Upper lobe of left lung (tissue), 6 donors: ENCODE measurements at regions not wholly inside any gene's neighbourhood (a gene's known extent, or its start where the extent isn't known, plus 50 kb on each side); places are given as distances from the start of the nearest gene placed in this dataset.

ENCODE experiments used
- ATAC-seq, 2 donors: fragments of 200-7000 bp; cut with Tn5 transposase; one replicate each; pipeline ENCODE4 v1.9.1; 2022; ENCODE audit warnings: mild to moderate bottlenecking in 2 of 2, moderate library complexity in 2 of 2; ENCODE audit not compliant: low FRiP score in 2 of 2
- DNase-seq, 2 donors: peaks; one replicate each; pipeline ENCODE4 v3.0.0-alpha.2; 2019 to 2020
- H3K27ac ChIP-seq, 4 donors: fragments of 200-600 bp; sonication (generic); one replicate each; pipeline ENCODE4 v1.5.1; 2016 to 2019
- H3K27me3 ChIP-seq, 4 donors: fragments of 200-600 bp; sonication (generic); one replicate each; pipeline ENCODE4 v1.5.1; 2017 to 2019
- H3K36me3 ChIP-seq, 4 donors: fragments of 200-600 bp; sonication (generic); one replicate each; pipeline ENCODE4 v1.5.1; 2016 to 2019
- H3K4me1 ChIP-seq, 4 donors: fragments of 200-600 bp; sonication (generic); one replicate each; pipeline ENCODE4 v1.5.1; 2018 to 2019
- H3K4me3 ChIP-seq, 4 donors: fragments of 200-600 bp; sonication (generic); one replicate each; pipeline ENCODE4 v1.5.1; 2017 to 2019; ENCODE audit warnings: mild to moderate bottlenecking in 2 of 4, moderate library complexity in 1 of 4
- H3K9me3 ChIP-seq, 4 donors: fragments of 200-600 bp; sonication (generic); one replicate each; pipeline ENCODE4 v1.5.1; 2018 to 2019
- CTCF ChIP-seq, 6 experiments: fragments of 450-650 bp in 4 of 6; fragments of 200-600 bp in 2 of 6; sonication (generic) in 2 of 6; IDR thresholded peaks; one replicate each; pipeline ENCODE4 v1.5.1; 2016 to 2019; ENCODE audit warnings: antibody characterized with exemption in 6 of 6
- EP300 ChIP-seq, 4 donors: sonication (generic); formaldehyde crosslinking; IDR thresholded peaks; one replicate each; pipeline ENCODE4 v1.5.1; 2017; ENCODE audit warnings: antibody characterized with exemption in 4 of 4, control low read depth in 2 of 4
- POLR2A ChIP-seq, 4 donors: fragments of 450-650 bp; IDR thresholded peaks; one replicate each; pipeline ENCODE4 v1.5.1; 2016 to 2017; ENCODE audit warnings: antibody characterized with exemption in 4 of 4, mild to moderate bottlenecking in 2 of 4
- POLR2AphosphoS5 ChIP-seq, 2 donors: sonication (generic); formaldehyde crosslinking; IDR thresholded peaks; one replicate each; pipeline ENCODE4 v1.5.1; 2017; ENCODE audit warnings: antibody characterized with exemption in 2 of 2
- WGBS, 2 donors: methylation state at CpG; one replicate each; pipeline ENCODE4 v1.1.5; 2017 to 2018; 5-methylcytosine and 5-hydroxymethylcytosine counted together
- donor health status: DM: no; HTN: no; CAD: no; lungs with moderate emphysema.
- donor health status: DM: no; HTN: yes; CAD: no; lungs with severe emphysema.

DNA sequence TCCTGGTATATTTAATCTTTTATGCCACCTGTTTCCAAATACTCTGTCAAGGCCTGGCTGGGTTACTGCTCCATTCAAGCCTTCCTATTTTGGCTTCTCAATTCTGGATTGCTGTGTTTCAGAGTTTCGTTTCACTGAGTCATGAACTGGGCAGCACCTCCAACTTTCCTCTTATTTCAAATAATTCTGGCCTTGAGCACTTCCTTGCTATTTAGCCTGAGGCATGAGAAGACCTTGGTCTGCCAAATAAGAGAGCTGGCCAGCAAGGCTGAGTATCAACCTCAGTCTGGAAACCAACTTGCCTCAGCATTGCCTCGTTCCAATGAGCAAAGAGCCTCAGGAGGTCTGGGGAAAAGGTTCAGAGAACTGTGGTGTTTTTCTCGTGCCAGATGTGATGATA, 66.6 kb downstream of the TNFAIP3 start:
- peak overlapping the region in 1 of 4 donors; percentile 42 for H3K27ac ChIP-seq
- 44 to 73% methylated on average over 3 of the region's 3 CpGs for WGBS, 2 donors
- no peaks in the 10 kb centered on the region for H3K36me3 ChIP-seq
- H3K4me3 ChIP-seq = no peak overlapping the region
- DNase-seq = no peak
- peaks cover 0 to 2% (median 0%) of the 10 kb centered on the region in 4 donors for H3K9me3 ChIP-seq
- H3K4me1 ChIP-seq = peaks cover 0 to 9% (median 0%) of the 10 kb centered on the region in 4 donors
- no peaks in the 10 kb centered on the region for H3K27me3 ChIP-seq
- no peak for TF ChIP-seq POLR2A (IDR thresholded peaks at IDR 0.05)
- no peak for TF ChIP-seq CTCF (IDR thresholded peaks at IDR 0.05)
- no peak for TF ChIP-seq EP300 (IDR thresholded peaks at IDR 0.05)
- peak; percentile 66 to 97 for ATAC-seq

GRCh38 chr6:137936798-137937197, 69.7 kb downstream of the TNFAIP3 start:
- Histone ChIP-seq H3K4me1 (peaks cover 0 to 7% (median 0%) of the 10 kb centered on the region in 4 donors), H3K9me3 (peaks cover 0 to 3% (median 0%) of the 10 kb centered on the region in 4 donors), H3K4me3 (no peak overlapping the region), H3K27me3 (no peaks in the 10 kb centered on the region), H3K27ac (no peak overlapping the region), H3K36me3 (no peaks in the 10 kb centered on the region)
- ATAC-seq (no peak), DNase-seq (no peak)
- no peak for TF ChIP-seq POLR2AphosphoS5 (IDR thresholded peaks at IDR 0.05)
- no peak for TF ChIP-seq EP300 (IDR thresholded peaks at IDR 0.05)
- TF ChIP-seq POLR2A (IDR thresholded peaks at IDR 0.05) = no peak
- no peak for TF ChIP-seq CTCF (IDR thresholded peaks at IDR 0.05)

- Histone ChIP-seq H3K27me3 (no peaks in the 10 kb centered on the region), H3K27ac (no peak overlapping the region), H3K9me3 (peaks cover 0 to 3% (median 0%) of the 10 kb centered on the region in 4 donors), H3K36me3 (no peaks in the 10 kb centered on the region), H3K4me3 (no peak overlapping the region), H3K4me1 (no peaks in the 10 kb centered on the region)
- ATAC-seq (no peak), DNase-seq (no peak)
- TF ChIP-seq POLR2AphosphoS5 (IDR thresholded peaks at IDR 0.05) (no peak), CTCF (IDR thresholded peaks at IDR 0.05) (no peak), EP300 (IDR thresholded peaks at IDR 0.05) (no peak), POLR2A (IDR thresholded peaks at IDR 0.05) (no peak)
These were observed 70.8 kb downstream of the TNFAIP3 start for GRCh38 chr6:137937834-137938233.

DNA sequence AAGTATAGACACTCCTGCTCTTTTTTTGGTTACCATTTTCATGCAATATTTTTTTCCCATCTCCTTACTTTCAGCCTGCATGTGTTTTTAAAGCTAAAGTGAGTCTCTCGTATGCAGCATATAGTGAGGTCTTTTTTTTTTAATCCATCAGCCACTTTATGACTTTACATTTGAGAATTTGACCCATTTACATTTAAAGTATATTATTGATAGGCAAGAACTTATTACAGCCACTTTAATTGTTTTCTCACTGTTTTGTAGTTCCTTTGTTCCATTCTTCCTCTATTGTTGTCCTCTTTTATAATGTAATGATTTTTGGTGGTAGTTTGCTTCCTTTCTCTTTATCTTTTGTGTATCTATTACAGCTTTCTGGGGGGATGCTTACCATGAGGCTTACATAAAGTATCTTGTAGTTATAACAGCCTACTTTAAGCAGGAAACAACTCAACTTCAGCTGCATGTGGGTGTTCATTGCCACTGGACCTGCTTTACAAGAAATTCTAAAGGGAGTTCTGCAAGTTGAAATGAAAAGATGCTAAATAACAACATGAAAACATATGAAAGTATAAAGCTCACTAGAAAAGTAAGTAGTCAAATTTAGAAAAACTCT, 71.8 kb downstream of the TNFAIP3 start:
- no peak for DNase-seq
- H3K4me3 ChIP-seq = no peak overlapping the region
- H3K4me1 ChIP-seq = no peaks in the 10 kb centered on the region
- H3K36me3 ChIP-seq = no peaks in the 10 kb centered on the region
- WGBS, 2 donors = 90 to 96% methylated on average over 1 of the region's 1 CpG
- H3K27me3 ChIP-seq = no peaks in the 10 kb centered on the region
- no peak overlapping the region for H3K27ac ChIP-seq
- H3K9me3 ChIP-seq = peaks cover 0 to 3% (median 0%) of the 10 kb centered on the region in 4 donors
- ATAC-seq = no peak
- TF ChIP-seq POLR2A (IDR thresholded peaks at IDR 0.05) (no peak), EP300 (IDR thresholded peaks at IDR 0.05) (no peak), CTCF (IDR thresholded peaks at IDR 0.05) (no peak), POLR2AphosphoS5 (IDR thresholded peaks at IDR 0.05) (no peak)

GRCh38 chr6:137941995-137942394, 74.9 kb downstream of the TNFAIP3 start:
- Histone ChIP-seq H3K9me3 (peaks cover 0 to 3% (median 0%) of the 10 kb centered on the region in 4 donors), H3K27ac (no peak overlapping the region), H3K4me3 (no peak overlapping the region), H3K4me1 (peaks cover 2 to 7% (median 3%) of the 10 kb centered on the region in 4 donors), H3K36me3 (no peaks in the 10 kb centered on the region), H3K27me3 (no peaks in the 10 kb centered on the region)
- 57 to 58% methylated on average over 2 of the region's 2 CpGs for WGBS, 2 donors
- ATAC-seq = no peak
- TF ChIP-seq CTCF (IDR thresholded peaks at IDR 0.05) = no peak
- TF ChIP-seq POLR2AphosphoS5 (IDR thresholded peaks at IDR 0.05) = no peak
- no peak for TF ChIP-seq POLR2A (IDR thresholded peaks at IDR 0.05)
- TF ChIP-seq EP300 (IDR thresholded peaks at IDR 0.05) = no peak
- no peak for DNase-seq
